ENCODE measurements at regions not wholly inside any gene's neighbourhood (a gene's known extent, or its start where the extent isn't known, plus 50 kb on each side); places are given as distances from the start of the nearest gene placed in this dataset.

- no peak overlapping the region for H3K27ac ChIP-seq
- no peaks in the 10 kb centered on the region for H3K9me3 ChIP-seq (ENCODE audit: severe bottlenecking)
- no peak overlapping the region for H3K4me3 ChIP-seq (ENCODE audit: low read depth, low read length)
- no peak for DNase-seq
- H3K27me3 ChIP-seq (ENCODE audit: insufficient read depth, low read depth, severe bottlenecking) = no peaks in the 10 kb centered on the region
- H3K36me3 ChIP-seq = no peaks in the 10 kb centered on the region
- no peak for TF ChIP-seq CTCF (IDR thresholded peaks at IDR 0.05; ENCODE audit: low read depth, low read length)
These were observed 69.5 kb downstream of the COPS8 start for GRCh38 chr2:237154884-237155851.

DNA sequence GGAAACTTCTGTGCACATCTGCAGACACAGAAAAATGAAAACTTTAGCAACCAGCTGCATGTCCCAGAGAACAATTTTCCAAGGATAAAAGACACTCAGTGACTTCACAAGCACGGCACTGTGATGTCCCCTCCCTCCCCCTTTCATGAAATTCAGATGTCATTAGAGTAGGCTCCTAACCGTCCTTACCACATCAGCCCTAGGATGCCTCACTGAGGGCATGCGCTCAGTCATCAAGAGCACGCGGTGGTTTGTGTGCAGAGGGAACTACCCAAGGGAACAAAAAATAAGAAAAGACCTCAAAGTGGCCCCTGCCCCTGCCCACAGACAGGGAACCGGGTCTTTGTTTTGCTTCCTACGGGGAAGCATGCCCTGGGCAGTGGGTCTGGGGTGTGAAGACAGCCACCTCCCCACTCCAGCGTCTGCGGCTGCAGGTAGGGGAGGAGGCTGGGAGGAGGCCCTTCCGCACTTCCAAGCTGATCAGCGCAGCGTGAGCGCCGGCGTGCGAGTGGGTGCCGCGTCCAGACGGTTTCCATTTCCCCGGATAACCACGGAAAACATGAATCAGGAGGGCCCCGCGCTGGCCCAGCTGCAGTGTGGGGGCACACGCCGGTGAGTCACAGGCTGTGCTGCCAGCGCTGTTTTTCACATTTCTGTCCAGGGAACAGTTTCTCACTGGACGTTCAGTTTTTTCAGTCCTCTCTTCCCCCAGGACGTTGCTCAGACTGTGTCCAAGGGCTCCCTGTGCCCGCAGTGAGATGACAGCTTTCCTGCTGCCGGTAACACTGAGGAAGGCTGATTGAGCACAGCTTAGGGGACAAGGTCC, 70.6 kb downstream of the COPS8 start:
- Histone ChIP-seq H3K9me3 (ENCODE audit: severe bottlenecking) (no peaks in the 10 kb centered on the region), H3K36me3 (no peaks in the 10 kb centered on the region), H3K4me3 (ENCODE audit: low read depth, low read length) (no peak overlapping the region), H3K27ac (no peak overlapping the region), H3K27me3 (ENCODE audit: insufficient read depth, low read depth, severe bottlenecking) (no peaks in the 10 kb centered on the region)
- TF ChIP-seq CTCF (IDR thresholded peaks at IDR 0.05; ENCODE audit: low read depth, low read length) = no peak
- no peak for DNase-seq

DNA sequence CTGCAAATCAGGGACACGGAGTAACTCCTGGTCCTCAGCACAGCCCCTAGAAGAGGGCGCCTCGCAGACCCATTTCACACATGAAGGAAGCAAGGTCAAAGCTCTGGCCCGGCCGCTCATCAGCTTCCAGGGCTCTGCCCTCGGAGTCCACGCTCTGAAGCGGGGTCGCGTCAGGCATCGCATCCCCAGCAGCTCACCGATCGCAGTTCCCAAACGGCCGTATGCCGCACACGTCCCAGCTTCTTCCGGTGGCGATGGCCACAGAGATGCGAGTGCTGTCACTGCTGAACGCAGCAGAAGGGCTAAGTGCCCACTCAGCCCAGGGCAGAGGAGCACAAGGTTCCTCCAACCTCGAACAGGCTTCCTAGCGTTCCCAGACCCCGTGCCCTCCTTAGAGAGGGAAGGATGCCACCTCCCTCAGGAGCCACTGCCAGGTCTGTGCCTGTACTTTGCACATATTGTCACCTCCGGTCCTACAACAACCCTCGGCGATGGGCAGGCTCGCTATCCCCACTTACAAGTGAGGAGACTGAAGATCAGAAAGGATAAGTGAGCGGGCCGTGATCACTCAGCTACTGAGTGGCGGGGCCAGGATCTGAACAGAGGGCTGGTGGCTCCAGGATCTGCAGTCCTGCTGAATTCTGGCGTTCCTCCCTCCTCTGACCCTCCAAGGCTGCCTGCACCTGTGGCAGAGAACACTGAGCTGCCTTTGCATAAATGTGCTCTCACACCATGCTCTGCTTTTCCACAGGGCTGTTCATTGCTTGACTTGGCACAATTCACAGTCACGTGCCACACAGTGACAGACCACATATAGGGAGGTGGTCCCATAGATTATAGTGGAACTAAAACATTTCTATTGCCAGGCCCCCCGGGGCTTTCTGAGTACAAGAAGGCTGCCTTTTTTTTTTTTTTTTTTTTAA, 71.4 kb downstream of the COPS8 start:
- H3K27ac ChIP-seq = no peak overlapping the region
- H3K9me3 ChIP-seq (ENCODE audit: severe bottlenecking) = no peaks in the 10 kb centered on the region
- TF ChIP-seq CTCF (IDR thresholded peaks at IDR 0.05; ENCODE audit: low read depth, low read length) = no peak
- H3K4me3 ChIP-seq (ENCODE audit: low read depth, low read length) = no peak overlapping the region
- DNase-seq = no peak
- H3K36me3 ChIP-seq = no peaks in the 10 kb centered on the region
- H3K27me3 ChIP-seq (ENCODE audit: insufficient read depth, low read depth, severe bottlenecking) = no peaks in the 10 kb centered on the region

DNA sequence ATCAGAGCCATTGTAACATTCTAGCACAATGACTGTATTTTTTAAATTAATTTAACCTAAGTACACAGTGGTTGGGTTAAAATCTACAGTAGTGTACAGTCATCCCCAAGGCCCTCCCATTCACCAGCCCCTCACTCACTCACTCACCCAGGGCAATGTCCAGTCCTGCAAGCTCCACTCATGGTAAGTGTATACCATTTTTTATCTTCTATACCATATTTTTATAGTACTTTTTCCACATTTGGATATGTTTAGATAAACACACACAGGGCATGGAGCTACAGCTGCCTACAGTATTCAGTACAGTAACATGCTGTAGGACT, 72.1 kb downstream of the COPS8 start:
- Histone ChIP-seq H3K36me3 (no peaks in the 10 kb centered on the region), H3K27me3 (ENCODE audit: insufficient read depth, low read depth, severe bottlenecking) (peaks cover 2% of the 10 kb centered on the region), H3K9me3 (ENCODE audit: severe bottlenecking) (no peaks in the 10 kb centered on the region), H3K4me3 (ENCODE audit: low read depth, low read length) (no peak overlapping the region), H3K27ac (no peak overlapping the region)
- no peak for TF ChIP-seq CTCF (IDR thresholded peaks at IDR 0.05; ENCODE audit: low read depth, low read length)
- DNase-seq = no peak

GRCh38 chr2:237158194-237158593, 72.5 kb downstream of the COPS8 start:
- no peak overlapping the region for H3K4me3 ChIP-seq (ENCODE audit: low read depth, low read length)
- DNase-seq = no peak
- H3K27me3 ChIP-seq (ENCODE audit: insufficient read depth, low read depth, severe bottlenecking) = peaks cover 7% of the 10 kb centered on the region
- H3K36me3 ChIP-seq = no peaks in the 10 kb centered on the region
- no peak overlapping the region for H3K27ac ChIP-seq
- no peak for TF ChIP-seq CTCF (IDR thresholded peaks at IDR 0.05; ENCODE audit: low read depth, low read length)
- H3K9me3 ChIP-seq (ENCODE audit: severe bottlenecking) = no peaks in the 10 kb centered on the region
